ENCODE measurements at regions not wholly inside any gene's neighbourhood (a gene's known extent, or its start where the extent isn't known, plus 50 kb on each side); places are given as distances from the start of the nearest gene placed in this dataset.

DNA sequence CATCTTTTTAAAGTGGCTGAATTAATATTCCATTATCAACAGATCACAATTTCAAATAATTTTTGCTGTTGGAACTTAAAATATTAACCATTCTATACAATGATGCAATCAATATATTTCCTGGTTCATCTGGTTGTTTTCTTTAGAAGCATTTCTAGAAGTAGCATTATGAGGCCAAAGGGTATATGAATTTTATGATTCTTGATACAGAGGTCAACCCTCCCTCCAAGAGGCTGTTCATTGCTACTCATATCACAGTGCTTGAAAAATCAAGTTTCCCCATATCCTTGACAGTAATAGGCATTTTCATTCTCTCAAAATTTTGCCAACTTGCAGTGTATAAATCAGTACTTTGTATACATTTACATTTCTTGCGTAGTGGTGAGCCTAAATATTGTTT, 312.6 kb downstream of the BMPER start:
- Histone ChIP-seq H3K9me1 (ENCODE audit: control insufficient read depth, insufficient read depth, low read length) (no peaks in the 10 kb centered on the region), H3K27ac (ENCODE audit: extremely low read depth, low read depth, low read length) (no peak overlapping the region), H3K4me2 (ENCODE audit: insufficient read depth, low read length) (no peak overlapping the region), H3K4me3 (no peak overlapping the region), H2AFZ (ENCODE audit: low read depth, low read length) (no peak overlapping the region), H4K20me1 (replicated peaks; ENCODE audit: control insufficient read depth, insufficient read depth, low read length) (no peaks in the 10 kb centered on the region), H3K36me3 (ENCODE audit: control insufficient read depth, insufficient read depth, low read length) (no peaks in the 10 kb centered on the region), H3K79me2 (ENCODE audit: control insufficient read depth, insufficient read depth, low read length) (no peaks in the 10 kb centered on the region), H3K4me1 (replicated peaks in 1 of 2; ENCODE audit: control insufficient read depth in 2 of 2, insufficient read depth in 2 of 2, low read length in 2 of 2) (no peaks in the 10 kb centered on the region), H3K9ac (ENCODE audit: insufficient read depth in 1 of 2, low read depth in 2 of 2, low read length in 2 of 2) (no peak overlapping the region), H3K9me3 (replicated peaks; ENCODE audit: control insufficient read depth, insufficient read depth, low read depth, low read length) (no peaks in the 10 kb centered on the region), H3K27me3 (ENCODE audit: control insufficient read depth in 2 of 2, insufficient read depth in 2 of 2, low read length in 2 of 2) (no peaks in the 10 kb centered on the region)
- FAIRE-seq, result no peak
- no TSS peak for BruUV-seq (replicated peaks)
- in situ Hi-C loops (cut with MboI), result no loop called here
- CTCF ChIA-PET (ENCODE audit: low intra/inter-chr PET ratio), result no interaction called here
- 0% methylated on average over 1 of the region's 1 CpG for WGBS (ENCODE audit: insufficient coverage, low coverage, missing lambda C conversion rate)
- ATAC-seq, result no peak
- intact Hi-C loops (cut with micrococcal nuclease), result no loop called here
- DNase-seq (ENCODE audit: extremely low read depth in 1 of 4, low spot score in 3 of 4), result no peak
- POLR2A ChIA-PET, result no interaction called here
- TF ChIP-seq E2F8 (IDR thresholded peaks at IDR 0.05; ENCODE audit: low read depth, partially characterized antibody) (no peak), HLTF (IDR thresholded peaks at IDR 0.05) (no peak), KLF13 (tag; IDR thresholded peaks at IDR 0.05; ENCODE audit: borderline replicate concordance, low read depth) (no peak), CSDE1 (IDR thresholded peaks at IDR 0.05) (no peak), BRF2 (IDR thresholded peaks at IDR 0.05; ENCODE audit: borderline replicate concordance, insufficient read depth, insufficient read length) (no peak)
